Vagina (tissue), 2 donors: ENCODE measurements at regions not wholly inside any gene's neighbourhood (a gene's known extent, or its start where the extent isn't known, plus 50 kb on each side); places are given as distances from the start of the nearest gene placed in this dataset.

ENCODE experiments used
- POLR2A ChIP-seq, 2 donors: fragments of 450-650 bp; IDR thresholded peaks; one replicate each; pipeline ENCODE4 v1.6.1; 2017; ENCODE audit warnings: antibody characterized with exemption in 2 of 2, mild to moderate bottlenecking in 2 of 2, moderate library complexity in 2 of 2
- POLR2AphosphoS5 ChIP-seq, 2 donors: sonication (generic); formaldehyde crosslinking; IDR thresholded peaks; one replicate each; pipeline ENCODE4 v1.9.0; 2017; ENCODE audit warnings: antibody characterized with exemption in 2 of 2, mild to moderate bottlenecking in 2 of 2, low read depth in 1 of 2; ENCODE audit not compliant: insufficient read depth in 1 of 2
- TF ChIP-seq, protein P1 (sequence below), 3 experiments: fragments of 450-650 bp in 2 of 3; fragments of 200-600 bp in 1 of 3; sonication (generic) in 1 of 3; IDR thresholded peaks; one replicate each; pipeline ENCODE4 v1.5.1; 2017 to 2019; ENCODE audit warnings: antibody characterized with exemption in 3 of 3, mild to moderate bottlenecking in 2 of 3, moderate library complexity in 2 of 3

DNA sequence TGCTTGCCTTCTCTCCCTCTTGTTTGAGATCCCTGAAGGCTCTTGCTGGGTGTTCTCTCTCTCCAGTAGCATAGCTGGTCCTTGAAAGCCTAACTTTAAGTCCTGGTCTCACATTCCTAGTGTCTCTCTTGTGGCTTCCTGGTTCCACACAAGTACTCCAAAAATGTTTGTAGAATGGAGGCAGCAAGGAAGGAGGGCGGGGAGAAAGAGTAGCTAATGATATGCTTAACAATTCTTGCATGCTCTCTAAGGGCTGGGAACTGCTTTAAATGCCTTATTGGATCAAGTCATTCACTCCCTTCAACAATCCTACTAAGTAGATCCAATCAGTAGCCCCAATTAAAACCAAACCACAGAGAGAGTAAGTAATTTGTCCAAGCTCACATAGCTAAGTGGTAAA lies 357.3 kb downstream of the KLF5 start:
- TF ChIP-seq, protein P1, sequence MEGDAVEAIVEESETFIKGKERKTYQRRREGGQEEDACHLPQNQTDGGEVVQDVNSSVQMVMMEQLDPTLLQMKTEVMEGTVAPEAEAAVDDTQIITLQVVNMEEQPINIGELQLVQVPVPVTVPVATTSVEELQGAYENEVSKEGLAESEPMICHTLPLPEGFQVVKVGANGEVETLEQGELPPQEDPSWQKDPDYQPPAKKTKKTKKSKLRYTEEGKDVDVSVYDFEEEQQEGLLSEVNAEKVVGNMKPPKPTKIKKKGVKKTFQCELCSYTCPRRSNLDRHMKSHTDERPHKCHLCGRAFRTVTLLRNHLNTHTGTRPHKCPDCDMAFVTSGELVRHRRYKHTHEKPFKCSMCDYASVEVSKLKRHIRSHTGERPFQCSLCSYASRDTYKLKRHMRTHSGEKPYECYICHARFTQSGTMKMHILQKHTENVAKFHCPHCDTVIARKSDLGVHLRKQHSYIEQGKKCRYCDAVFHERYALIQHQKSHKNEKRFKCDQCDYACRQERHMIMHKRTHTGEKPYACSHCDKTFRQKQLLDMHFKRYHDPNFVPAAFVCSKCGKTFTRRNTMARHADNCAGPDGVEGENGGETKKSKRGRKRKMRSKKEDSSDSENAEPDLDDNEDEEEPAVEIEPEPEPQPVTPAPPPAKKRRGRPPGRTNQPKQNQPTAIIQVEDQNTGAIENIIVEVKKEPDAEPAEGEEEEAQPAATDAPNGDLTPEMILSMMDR (IDR thresholded peaks at IDR 0.05) = no peak
- TF ChIP-seq POLR2AphosphoS5 (IDR thresholded peaks at IDR 0.05; ENCODE audit: insufficient read depth in 1 of 2, low read depth in 1 of 2) (no peak), POLR2A (IDR thresholded peaks at IDR 0.05) (no peak)
